ENCODE measurements at regions not wholly inside any gene's neighbourhood (a gene's known extent, or its start where the extent isn't known, plus 50 kb on each side); places are given as distances from the start of the nearest gene placed in this dataset.
"Not testable (repeated sequence)": the region's sequence is repeated elsewhere in the genome, so short reads cannot be mapped to it uniquely, and the experiment has no call there.

DNA sequence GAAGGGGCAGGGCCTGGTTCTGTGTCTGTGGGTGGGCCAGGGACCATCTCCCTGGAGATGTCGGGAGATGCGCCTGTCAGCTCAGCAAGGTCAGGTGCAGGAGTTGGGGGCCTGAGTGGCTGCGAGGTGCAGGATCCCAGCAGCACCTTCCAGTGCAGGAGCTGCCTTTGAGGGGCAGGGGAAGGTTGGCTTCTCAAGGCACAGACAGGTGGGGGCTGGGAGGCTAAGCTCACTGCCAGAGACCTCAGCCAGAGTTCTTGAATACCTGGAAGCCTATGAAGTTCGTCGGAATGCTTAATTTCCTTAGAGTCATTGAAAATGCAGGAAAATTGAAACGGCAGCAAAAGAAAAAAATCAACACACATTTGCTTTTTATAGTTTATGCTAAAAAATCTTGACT is 72.8 kb upstream of the CRYM start:
- H3K4me1 Mint-ChIP-seq (ENCODE audit: low read depth, unreplicated experiment); H3K27me3 Mint-ChIP-seq (ENCODE audit: insufficient read depth, unreplicated experiment); DNase-seq; H3K27me3 ChIP-seq (replicated peaks; ENCODE audit: control insufficient read depth, insufficient read depth, low read length); H3K27ac Mint-ChIP-seq (ENCODE audit: unreplicated experiment); BruUV-seq (replicated peaks); intact Hi-C loops (cut with micrococcal nuclease; ENCODE audit: unreplicated experiment); H3K36me3 ChIP-seq (ENCODE audit: control insufficient read depth, insufficient read depth, low read length); H3K9me3 ChIP-seq; POLR2A ChIA-PET; H3K4me1 ChIP-seq; H3K36me3 Mint-ChIP-seq (ENCODE audit: insufficient read depth, unreplicated experiment); CTCF ChIA-PET; H3K9me3 Mint-ChIP-seq (ENCODE audit: unreplicated experiment); H3K4me3 ChIP-seq (ENCODE audit: low read depth, low read length); H3K4me3 Mint-ChIP-seq (ENCODE audit: unreplicated experiment): not testable (repeated sequence)

DNA sequence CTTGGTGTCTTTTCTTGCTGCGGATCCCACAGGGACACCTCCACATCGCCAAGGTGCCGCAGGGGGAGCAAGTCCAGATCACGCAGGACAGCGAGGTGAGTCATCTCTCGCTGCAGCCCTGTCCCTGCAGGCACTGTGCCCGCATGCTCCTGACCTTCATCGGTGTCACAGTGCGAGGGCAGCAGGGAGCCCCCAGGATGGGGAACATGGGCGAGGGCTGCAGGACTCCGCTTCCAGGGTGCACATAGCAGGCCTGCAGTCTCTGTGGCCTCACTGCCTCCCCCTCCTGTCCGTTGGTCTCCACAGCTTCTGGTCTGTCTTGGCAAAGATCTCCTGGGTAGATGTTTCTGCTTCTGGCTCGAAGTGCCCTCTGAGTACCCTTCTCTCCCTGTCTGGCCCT is 71.2 kb upstream of the CRYM start:
- not testable (repeated sequence) for H3K9me3 ChIP-seq

DNA sequence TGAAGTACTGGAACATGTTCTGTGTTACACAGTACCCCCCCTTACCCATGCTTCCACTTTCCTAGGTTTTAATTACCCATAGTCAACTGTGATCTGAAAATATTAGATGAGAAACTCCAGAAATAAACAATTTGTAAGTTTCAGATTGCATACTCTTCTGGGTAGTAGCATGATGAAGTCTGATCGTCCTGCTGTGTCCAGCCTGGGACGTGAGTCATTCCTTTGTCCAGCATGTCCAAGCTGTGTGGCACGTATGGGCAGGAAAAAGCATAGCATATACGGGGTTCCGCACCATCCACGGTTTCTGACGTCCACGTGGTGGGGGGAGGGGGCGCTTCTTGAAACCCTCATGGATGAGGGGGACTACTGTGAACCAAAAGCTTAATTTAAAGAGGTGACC is 70.7 kb upstream of the CRYM start:
- POLR2A ChIA-PET; intact Hi-C loops (cut with micrococcal nuclease; ENCODE audit: unreplicated experiment): not testable (repeated sequence)

More for the DNA sequence above, 71.2 kb upstream of the CRYM start:
- H3K36me3 ChIP-seq (ENCODE audit: control insufficient read depth, insufficient read depth, low read length); H3K36me3 Mint-ChIP-seq (ENCODE audit: insufficient read depth, unreplicated experiment); intact Hi-C loops (cut with micrococcal nuclease; ENCODE audit: unreplicated experiment); H3K4me3 ChIP-seq (ENCODE audit: low read depth, low read length); H3K4me3 Mint-ChIP-seq (ENCODE audit: unreplicated experiment); H3K4me1 ChIP-seq; CTCF ChIA-PET; H3K9me3 Mint-ChIP-seq (ENCODE audit: unreplicated experiment); POLR2A ChIA-PET; H3K27ac Mint-ChIP-seq (ENCODE audit: unreplicated experiment); BruUV-seq (replicated peaks); DNase-seq; H3K27me3 ChIP-seq (replicated peaks; ENCODE audit: control insufficient read depth, insufficient read depth, low read length); H3K4me1 Mint-ChIP-seq (ENCODE audit: low read depth, unreplicated experiment); H3K27me3 Mint-ChIP-seq (ENCODE audit: insufficient read depth, unreplicated experiment): not testable (repeated sequence)

DNA sequence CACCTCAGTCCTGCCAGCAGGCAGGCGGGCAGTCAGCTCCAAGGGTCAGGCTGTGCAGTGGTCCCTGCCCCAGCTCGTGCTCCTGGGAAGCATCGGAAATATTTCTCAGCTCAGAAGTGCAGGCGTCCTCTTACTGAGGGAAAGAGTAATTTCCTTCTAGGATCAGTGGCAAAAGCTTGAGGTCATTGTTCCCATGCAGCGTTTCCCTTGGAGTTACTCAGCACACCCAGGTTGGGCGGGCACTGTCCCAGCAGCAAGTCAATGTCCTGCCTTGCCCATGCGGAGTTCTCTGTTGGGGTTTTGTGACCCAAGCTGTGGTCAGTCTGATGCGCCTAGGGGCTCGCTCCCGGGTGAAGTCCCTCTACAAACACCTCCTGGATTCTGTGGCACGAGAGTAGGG is 69.4 kb upstream of the CRYM start:
- H3K27me3 Mint-ChIP-seq (ENCODE audit: insufficient read depth, unreplicated experiment); H3K27ac Mint-ChIP-seq (ENCODE audit: unreplicated experiment); H3K9me3 Mint-ChIP-seq (ENCODE audit: unreplicated experiment); H3K4me3 ChIP-seq (ENCODE audit: low read depth, low read length); H3K27me3 ChIP-seq (replicated peaks; ENCODE audit: control insufficient read depth, insufficient read depth, low read length); H3K9me3 ChIP-seq; POLR2A ChIA-PET; CTCF ChIA-PET; intact Hi-C loops (cut with micrococcal nuclease; ENCODE audit: unreplicated experiment); H3K4me3 Mint-ChIP-seq (ENCODE audit: unreplicated experiment); H3K4me1 ChIP-seq; H3K36me3 Mint-ChIP-seq (ENCODE audit: insufficient read depth, unreplicated experiment); H3K36me3 ChIP-seq (ENCODE audit: control insufficient read depth, insufficient read depth, low read length); BruUV-seq (replicated peaks); H3K4me1 Mint-ChIP-seq (ENCODE audit: low read depth, unreplicated experiment); DNase-seq: not testable (repeated sequence)

More for the DNA sequence above, 70.7 kb upstream of the CRYM start:
- H3K36me3 Mint-ChIP-seq (ENCODE audit: insufficient read depth, unreplicated experiment); H3K9me3 ChIP-seq; H3K4me3 Mint-ChIP-seq (ENCODE audit: unreplicated experiment); H3K4me1 Mint-ChIP-seq (ENCODE audit: low read depth, unreplicated experiment); H3K36me3 ChIP-seq (ENCODE audit: control insufficient read depth, insufficient read depth, low read length); H3K27ac Mint-ChIP-seq (ENCODE audit: unreplicated experiment); H3K27me3 Mint-ChIP-seq (ENCODE audit: insufficient read depth, unreplicated experiment); H3K4me1 ChIP-seq; DNase-seq; H3K4me3 ChIP-seq (ENCODE audit: low read depth, low read length); BruUV-seq (replicated peaks); H3K9me3 Mint-ChIP-seq (ENCODE audit: unreplicated experiment); H3K27me3 ChIP-seq (replicated peaks; ENCODE audit: control insufficient read depth, insufficient read depth, low read length); CTCF ChIA-PET: not testable (repeated sequence)

DNA sequence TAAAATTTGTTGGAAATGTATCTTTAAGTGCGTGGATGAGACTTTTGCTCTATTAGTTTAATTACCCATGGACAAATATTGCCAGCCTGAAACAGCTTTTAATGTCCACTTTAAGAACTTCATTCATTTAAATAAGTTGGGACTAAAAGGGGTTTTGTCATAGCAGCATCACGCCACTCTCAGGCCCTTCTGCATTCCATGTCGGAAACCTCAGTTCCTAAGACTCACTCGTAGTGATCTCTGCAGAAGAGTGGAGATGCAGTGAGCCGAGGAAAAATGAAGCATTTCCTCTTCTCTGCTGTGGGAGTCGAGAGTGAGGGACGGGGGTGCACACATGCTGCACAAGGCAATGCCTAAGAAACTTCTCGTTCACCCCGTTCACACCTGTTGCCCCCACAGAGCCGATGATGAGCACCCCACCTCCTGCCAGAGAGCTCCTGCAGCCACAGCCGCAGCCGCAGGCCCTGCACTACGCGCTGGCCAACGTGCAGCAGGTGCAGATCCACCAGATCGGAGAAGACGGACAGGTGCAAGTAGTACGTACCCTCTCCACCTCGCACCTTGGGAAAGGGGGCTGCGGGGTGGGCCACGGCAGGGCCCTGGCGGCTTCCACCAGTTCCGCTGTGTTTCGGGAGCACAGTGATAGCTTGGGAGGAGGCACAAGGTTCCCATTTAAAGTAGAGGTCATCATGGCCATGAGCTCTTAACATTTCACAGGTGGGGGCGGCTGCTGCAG is 68.8 kb upstream of the CRYM start:
- POLR2A ChIA-PET; H3K9me3 ChIP-seq; H3K27ac Mint-ChIP-seq (ENCODE audit: unreplicated experiment); BruUV-seq (replicated peaks); H3K27me3 Mint-ChIP-seq (ENCODE audit: insufficient read depth, unreplicated experiment); CTCF ChIA-PET; DNase-seq; H3K9me3 Mint-ChIP-seq (ENCODE audit: unreplicated experiment); intact Hi-C loops (cut with micrococcal nuclease; ENCODE audit: unreplicated experiment); H3K36me3 Mint-ChIP-seq (ENCODE audit: insufficient read depth, unreplicated experiment); H3K4me3 ChIP-seq (ENCODE audit: low read depth, low read length); H3K27me3 ChIP-seq (replicated peaks; ENCODE audit: control insufficient read depth, insufficient read depth, low read length); H3K36me3 ChIP-seq (ENCODE audit: control insufficient read depth, insufficient read depth, low read length); H3K4me1 Mint-ChIP-seq (ENCODE audit: low read depth, unreplicated experiment); H3K4me1 ChIP-seq; H3K4me3 Mint-ChIP-seq (ENCODE audit: unreplicated experiment): not testable (repeated sequence)

DNA sequence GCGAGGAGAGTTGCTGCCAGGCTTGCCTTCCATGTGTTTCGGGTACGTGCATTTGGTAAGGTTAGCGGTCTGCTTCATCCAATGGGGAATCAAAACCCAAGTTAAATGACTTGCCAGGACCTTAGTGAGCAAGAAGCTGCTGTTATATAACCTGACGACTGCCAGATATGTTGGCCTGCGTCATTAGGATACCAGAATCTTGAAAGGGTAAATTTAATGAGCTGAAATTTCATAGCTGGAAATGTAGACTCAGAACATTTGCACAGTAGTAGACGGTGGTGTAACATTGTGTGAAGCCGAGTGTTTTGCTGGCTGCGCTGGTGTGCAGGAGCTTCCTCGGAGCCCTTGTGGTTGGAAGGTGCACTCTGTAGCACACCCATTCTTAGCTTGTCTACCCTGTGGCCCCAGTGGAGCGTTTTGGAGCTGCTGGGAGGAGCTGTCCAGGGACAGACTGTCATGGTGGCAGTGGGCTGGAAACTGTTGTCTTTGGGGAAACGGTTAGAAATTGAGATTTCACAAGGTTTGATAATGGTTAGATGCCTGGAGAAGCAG is 66.3 kb upstream of the CRYM start:
- H3K4me3 Mint-ChIP-seq (ENCODE audit: unreplicated experiment); DNase-seq; H3K4me1 ChIP-seq; H3K36me3 Mint-ChIP-seq (ENCODE audit: insufficient read depth, unreplicated experiment); CTCF ChIA-PET; intact Hi-C loops (cut with micrococcal nuclease; ENCODE audit: unreplicated experiment); H3K27me3 ChIP-seq (replicated peaks; ENCODE audit: control insufficient read depth, insufficient read depth, low read length); H3K4me1 Mint-ChIP-seq (ENCODE audit: low read depth, unreplicated experiment); H3K27me3 Mint-ChIP-seq (ENCODE audit: insufficient read depth, unreplicated experiment); H3K27ac Mint-ChIP-seq (ENCODE audit: unreplicated experiment); BruUV-seq (replicated peaks); H3K9me3 Mint-ChIP-seq (ENCODE audit: unreplicated experiment); H3K36me3 ChIP-seq (ENCODE audit: control insufficient read depth, insufficient read depth, low read length); POLR2A ChIA-PET; H3K4me3 ChIP-seq (ENCODE audit: low read depth, low read length); H3K9me3 ChIP-seq: not testable (repeated sequence)
